Esophagus muscularis mucosa (tissue), 4 donors: ENCODE measurements at regions not wholly inside any gene's neighbourhood (a gene's known extent, or its start where the extent isn't known, plus 50 kb on each side); places are given as distances from the start of the nearest gene placed in this dataset.
A peak's percentile ranks its signal among the peaks of the same experiment; 100 is the strongest.

Source experiments
- DNase-seq: peaks from one replicate; pipeline ENCODE4 v3.0.0-alpha.2; 2017; ENCODE audit errors: extremely low spot score
- H3K27ac ChIP-seq, 4 donors: fragments of 200-600 bp; sonication (generic); replicated peaks in 1 of 4; 1 replicate in 3 of 4; 2 replicates in 1 of 4; pipeline ENCODE4 v1.5.1; 2016 to 2019; ENCODE audit warnings: mild to moderate bottlenecking in 1 of 4
- H3K27me3 ChIP-seq, 4 donors: fragments of 200-600 bp; sonication (generic); one replicate each; pipeline versions ENCODE4 v1.5.1 to v1.6.0; 2016 to 2019
- H3K36me3 ChIP-seq, 4 donors: fragments of 200-600 bp; sonication (generic); one replicate each; pipeline ENCODE4 v1.5.1; 2016 to 2019
- H3K4me1 ChIP-seq, 4 donors: fragments of 200-600 bp; sonication (generic); one replicate each; pipeline ENCODE4 v1.5.1; 2016 to 2019
- H3K4me3 ChIP-seq, 4 donors: fragments of 200-600 bp; sonication (generic); 1 replicate in 2 of 4; 2 replicates in 2 of 4; pipeline ENCODE4 v1.5.1; 2016 to 2019; ENCODE audit warnings: mild to moderate bottlenecking in 4 of 4, moderate library complexity in 1 of 4
- H3K9me3 ChIP-seq, 4 donors: fragments of 200-600 bp; sonication (generic); 1 replicate in 3 of 4; 2 replicates in 1 of 4; pipeline ENCODE4 v1.5.1; 2016 to 2019
- CTCF ChIP-seq, 3 experiments: fragments of 200-600 bp in 2 of 3; fragments of 450-650 bp in 1 of 3; sonication (generic) in 2 of 3; IDR thresholded peaks; one replicate each; pipeline ENCODE4 v1.5.1; 2017 to 2019; ENCODE audit warnings: antibody characterized with exemption in 3 of 3, mild to moderate bottlenecking in 2 of 3, moderate library complexity in 1 of 3
- EP300 ChIP-seq: sonication (generic); formaldehyde crosslinking; IDR thresholded peaks from one replicate; pipeline ENCODE4 v1.6.1; 2017; ENCODE audit warnings: antibody characterized with exemption
- POLR2A ChIP-seq: fragments of 450-650 bp; IDR thresholded peaks from one replicate; pipeline ENCODE4 v1.6.1; 2017; ENCODE audit warnings: antibody characterized with exemption, moderate library complexity, mild to moderate bottlenecking, low read depth
- POLR2AphosphoS5 ChIP-seq, 2 donors: sonication (generic); formaldehyde crosslinking; IDR thresholded peaks; one replicate each; pipeline ENCODE4 v1.6.1; 2017; ENCODE audit warnings: antibody characterized with exemption in 2 of 2
- WGBS: methylation state at CpG from one replicate; pipeline ENCODE4 v1.1.5; 2018; 5-methylcytosine and 5-hydroxymethylcytosine counted together
- intact Hi-C: fragments of 100-400 bp; cut with DNase I; formaldehyde crosslinking; loops from one replicate; pipeline ENCODE4 v1.15.1; 2023

GRCh38 chr5:61816585-61817450 is 484.8 kb downstream of the ZSWIM6 start:
- Histone ChIP-seq H3K27ac (no peak overlapping the region), H3K27me3 (no peaks in the 10 kb centered on the region), H3K9me3 (no peaks in the 10 kb centered on the region), H3K4me3 (no peak overlapping the region), H3K36me3 (no peaks in the 10 kb centered on the region), H3K4me1 (peaks cover 0 to 14% (median 6%) of the 10 kb centered on the region in 4 donors)
- no peak for TF ChIP-seq EP300
- TF ChIP-seq CTCF (IDR thresholded peaks at IDR 0.05): no peak
- no peak for TF ChIP-seq POLR2AphosphoS5 (IDR thresholded peaks at IDR 0.05)
- no peak for TF ChIP-seq POLR2A
- WGBS: 71% methylated on average over 11 of the region's 11 CpGs
- peak; percentile 72 for DNase-seq
- intact Hi-C loops: loop anchor here (10.0 kb wide), 1 partner anchor 142 kb away; no protein-coding TSS in a partner anchor

- H3K4me3 ChIP-seq: no peak overlapping the region
- H3K9me3 ChIP-seq: no peaks in the 10 kb centered on the region
- no peak overlapping the region for H3K27ac ChIP-seq
- TF ChIP-seq POLR2AphosphoS5 (IDR thresholded peaks at IDR 0.05): no peak
- TF ChIP-seq POLR2A: no peak
- no peak for TF ChIP-seq EP300
- peak; percentile 37 to 62 (median 46) for TF ChIP-seq CTCF (IDR thresholded peaks at IDR 0.05)
- no peaks in the 10 kb centered on the region for H3K36me3 ChIP-seq
- WGBS: 32% methylated on average over 7 of the region's 7 CpGs
- peaks cover 0 to 14% (median 6%) of the 10 kb centered on the region in 4 donors for H3K4me1 ChIP-seq
- intact Hi-C loops: loop anchor here (10.0 kb wide), 1 partner anchor 143 kb away; no protein-coding TSS in a partner anchor
- peak; percentile 72 for DNase-seq
- no peaks in the 10 kb centered on the region for H3K27me3 ChIP-seq
Observed at GRCh38 chr5:61817472-61818326, 485.6 kb downstream of the ZSWIM6 start.

GRCh38 chr5:61820836-61821235 is 485.2 kb upstream of the KIF2A start:
- Histone ChIP-seq H3K4me1 (peaks cover 0 to 14% (median 6%) of the 10 kb centered on the region in 4 donors), H3K36me3 (no peaks in the 10 kb centered on the region), H3K27ac (no peak overlapping the region), H3K9me3 (no peaks in the 10 kb centered on the region), H3K4me3 (no peak overlapping the region), H3K27me3 (no peaks in the 10 kb centered on the region)
- intact Hi-C loops: no loop called here
- peak; percentile 10 for DNase-seq
- TF ChIP-seq POLR2AphosphoS5 (IDR thresholded peaks at IDR 0.05) (no peak), CTCF (IDR thresholded peaks at IDR 0.05) (no peak), POLR2A (no peak), EP300 (no peak)
- 67% methylated on average over 4 of the region's 4 CpGs for WGBS

GRCh38 chr5:61821561-61821960 is 484.4 kb upstream of the KIF2A start:
- WGBS: 89% methylated on average over 2 of the region's 2 CpGs
- Histone ChIP-seq H3K36me3 (no peaks in the 10 kb centered on the region), H3K27me3 (no peaks in the 10 kb centered on the region), H3K4me1 (peaks cover 0 to 14% (median 6%) of the 10 kb centered on the region in 4 donors), H3K27ac (no peak overlapping the region), H3K9me3 (no peaks in the 10 kb centered on the region), H3K4me3 (no peak overlapping the region)
- TF ChIP-seq POLR2A: no peak
- no peak for TF ChIP-seq CTCF (IDR thresholded peaks at IDR 0.05)
- no peak for TF ChIP-seq POLR2AphosphoS5 (IDR thresholded peaks at IDR 0.05)
- intact Hi-C loops: no loop called here
- DNase-seq: peak; percentile 21
